K562 (cell line): ENCODE measurements at regions not wholly inside any gene's neighbourhood (a gene's known extent, or its start where the extent isn't known, plus 50 kb on each side); places are given as distances from the start of the nearest gene placed in this dataset.

Source experiments
- ATAC-seq: fragments of 200-7000 bp; cut with Tn5 transposase; 3 replicates; pipeline ENCODE4 v1.9.1; 2020; ENCODE audit warnings: moderate library complexity
- BruUV-seq: library from RNA; stranded (reverse); fragments of 400-500 nt; replicated peaks from 2 replicates; lab custom pipeline; 2021; lab: Mats Ljungman, UMichigan
- CTCF ChIA-PET: fragments of 300-600 bp; formaldehyde crosslinking; extraction: SDS; loops from one replicate; lab custom pipeline; 2021; ENCODE audit warnings: low intra/inter-chr PET ratio; lab: Yijun Ruan, JAX
- POLR2A ChIA-PET: fragments of 300-600, 350-650 bp; sonication (Branson Sonifier 250); formaldehyde crosslinking; extraction: SDS; loops from one replicate; lab custom pipeline; 2021; ENCODE audit warnings: antibody characterized with exemption, inconsistent platforms; lab: Yijun Ruan, JAX
- DNase-seq, 4 experiments: peaks; one replicate each; pipeline versions ENCODE4 v3.0.0 to v3.0.0-alpha.2; 2011 to 2018; ENCODE audit warnings: low spot score in 3 of 4, mixed read lengths in 3 of 4; ENCODE audit errors: extremely low read depth in 1 of 4
- FAIRE-seq: peaks from 2 replicates; lab custom pipeline; 2011; peaks lifted over from hg19 to GRCh38; lab: Jason Lieb, UNC
- H2AFZ ChIP-seq: 2 replicates; pipeline ENCODE4 v1.6.0; 2011; ENCODE audit warnings: low read depth, low read length, control low read depth, inconsistent platforms
- H3K27ac ChIP-seq: fragments of 200-600 bp; 3 replicates; pipeline ENCODE4 v1.8.0; 2011; ENCODE audit warnings: low read depth, mild to moderate bottlenecking, control low read depth, inconsistent platforms, low read length, moderate library complexity, mixed read lengths; ENCODE audit errors: extremely low read depth
- H3K27me3 ChIP-seq, 2 experiments: fragments of 300-600 bp in 1 of 2; 2 replicates in 1 of 2; 3 replicates in 1 of 2; pipeline versions ENCODE4 v1.6.0 to v1.8.0; 2011; ENCODE audit warnings: inconsistent platforms in 2 of 2, low read length in 2 of 2, mild to moderate bottlenecking in 1 of 2, mixed read lengths in 1 of 2, moderate library complexity in 1 of 2; ENCODE audit not compliant: control insufficient read depth in 2 of 2, insufficient read depth in 2 of 2
- H3K36me3 ChIP-seq: fragments of 300-600 bp; 3 replicates; pipeline ENCODE4 v1.8.0; 2011; ENCODE audit warnings: mild to moderate bottlenecking, low read length, inconsistent platforms; ENCODE audit not compliant: control insufficient read depth, insufficient read depth
- H3K4me1 ChIP-seq, 2 experiments: fragments of 200-600 bp in 1 of 2; replicated peaks in 1 of 2; 2 replicates in 1 of 2; 3 replicates in 1 of 2; pipeline versions ENCODE4 v1.5.1 to v1.8.0; 2011; ENCODE audit warnings: inconsistent platforms in 2 of 2, low read length in 2 of 2, mild to moderate bottlenecking in 1 of 2, mixed read lengths in 1 of 2, moderate library complexity in 1 of 2; ENCODE audit not compliant: control insufficient read depth in 2 of 2, insufficient read depth in 2 of 2
- H3K4me2 ChIP-seq: 2 replicates; pipeline ENCODE4 v1.6.1; 2011; ENCODE audit warnings: low read length, control low read depth, inconsistent platforms, mixed read lengths; ENCODE audit not compliant: insufficient read depth
- H3K4me3 ChIP-seq: fragments of 200-600 bp; sonication (generic), shearing (Covaris generic); 2 replicates; pipeline ENCODE4 v1.5.1; 2016; ENCODE audit warnings: control low read depth, inconsistent platforms
- H3K79me2 ChIP-seq: fragments of 200-600 bp; 3 replicates; pipeline ENCODE4 v1.8.0; 2011; ENCODE audit warnings: low read length, inconsistent platforms; ENCODE audit not compliant: control insufficient read depth, insufficient read depth
- H3K9ac ChIP-seq, 2 experiments: 2 replicates each; pipeline versions ENCODE4 v1.6.0 to v1.6.1; 2011; ENCODE audit warnings: low read depth in 2 of 2, low read length in 2 of 2, control low read depth in 1 of 2, inconsistent platforms in 1 of 2, mild to moderate bottlenecking in 1 of 2, mixed read lengths in 1 of 2; ENCODE audit not compliant: insufficient read depth in 1 of 2
- H3K9me1 ChIP-seq: one replicate; pipeline ENCODE4 v1.6.0; 2011; ENCODE audit warnings: inconsistent platforms, mild to moderate bottlenecking, low read length, moderate library complexity; ENCODE audit not compliant: control insufficient read depth, insufficient read depth
- H3K9me3 ChIP-seq: replicated peaks from 2 replicates; pipeline ENCODE4 v1.5.1; 2011; ENCODE audit warnings: low read depth, low read length, inconsistent platforms; ENCODE audit not compliant: control insufficient read depth, insufficient read depth
- H4K20me1 ChIP-seq: replicated peaks from 2 replicates; pipeline ENCODE4 v1.6.1; 2011; ENCODE audit warnings: low read length, inconsistent platforms, mixed read lengths; ENCODE audit not compliant: control insufficient read depth, insufficient read depth
- C11orf30 ChIP-seq: fragments of 450-650 bp; IDR thresholded peaks from 2 replicates; pipeline ENCODE4 v1.6.1; 2016; ENCODE audit warnings: low read depth, mild to moderate bottlenecking
- E2F8 ChIP-seq: fragments of 450-650 bp; IDR thresholded peaks from 2 replicates; pipeline ENCODE4 v1.7.1; 2018; ENCODE audit warnings: mild to moderate bottlenecking, low read depth; ENCODE audit not compliant: partially characterized antibody
- EGR1 ChIP-seq: fragments of 450-650 bp; conservative IDR thresholded peaks from 2 replicates; pipeline ENCODE4 v1.6.1; 2017; ENCODE audit warnings: mild to moderate bottlenecking
- MAFG ChIP-seq: fragments of 450-650 bp; conservative IDR thresholded peaks from 2 replicates; pipeline ENCODE4 v1.6.1; 2016; ENCODE audit warnings: missing genetic modification characterization, missing compliant biosample characterization
- PREB ChIP-seq: sonication (generic); formaldehyde crosslinking; IDR thresholded peaks from 2 replicates; pipeline ENCODE4 v1.8.1; 2023; ENCODE audit warnings: mild to moderate bottlenecking, missing genetic modification reagents
- PTTG1 ChIP-seq: fragments of 450-650 bp; IDR thresholded peaks from 2 replicates; pipeline ENCODE4 v1.6.1; 2016; ENCODE audit warnings: low read depth, mild to moderate bottlenecking, missing genetic modification characterization, missing compliant biosample characterization
- RERE ChIP-seq: sonication (generic); formaldehyde crosslinking; IDR thresholded peaks from 2 replicates; pipeline ENCODE4 v1.8.0; 2023; ENCODE audit warnings: missing genetic modification reagents, mild to moderate bottlenecking, borderline replicate concordance
- RNF219 ChIP-seq: fragments of 250-450 bp; sonication (Bioruptor Pico); IDR thresholded peaks from 2 replicates; pipeline ENCODE4 v1.5.0; 2022; ENCODE audit warnings: mild to moderate bottlenecking
- ZNF134 ChIP-seq: fragments of 250-450 bp; sonication (Bioruptor Pico); conservative IDR thresholded peaks from 2 replicates; pipeline ENCODE4 v1.4.0; 2020
- WGBS: fragments of 100-300 bp; shearing (Covaris generic); methylation state at CpG from one replicate; pipeline ENCODE4 v1.1.6; 2016; ENCODE audit warnings: low coverage, mixed read lengths; ENCODE audit not compliant: insufficient coverage; ENCODE audit errors: missing lambda C conversion rate; 5-methylcytosine and 5-hydroxymethylcytosine counted together
- in situ Hi-C: fragments of 300-500 bp; cut with MboI; formaldehyde crosslinking; loops from 4 replicates; pipeline ENCODE4 v1.15.0; 2018; ENCODE audit warnings: inconsistent platforms, mixed read lengths
- intact Hi-C: fragments of 100-400 bp; cut with micrococcal nuclease; formaldehyde crosslinking; loops from 2 replicates; pipeline ENCODE4 v1.14.2; 2022
- TF ChIP-seq, protein P1 (sequence below): fragments of 450-650 bp; formaldehyde crosslinking; IDR thresholded peaks from 2 replicates; pipeline ENCODE4 v1.4.0; 2022; ENCODE audit warnings: missing genetic modification characterization

DNA sequence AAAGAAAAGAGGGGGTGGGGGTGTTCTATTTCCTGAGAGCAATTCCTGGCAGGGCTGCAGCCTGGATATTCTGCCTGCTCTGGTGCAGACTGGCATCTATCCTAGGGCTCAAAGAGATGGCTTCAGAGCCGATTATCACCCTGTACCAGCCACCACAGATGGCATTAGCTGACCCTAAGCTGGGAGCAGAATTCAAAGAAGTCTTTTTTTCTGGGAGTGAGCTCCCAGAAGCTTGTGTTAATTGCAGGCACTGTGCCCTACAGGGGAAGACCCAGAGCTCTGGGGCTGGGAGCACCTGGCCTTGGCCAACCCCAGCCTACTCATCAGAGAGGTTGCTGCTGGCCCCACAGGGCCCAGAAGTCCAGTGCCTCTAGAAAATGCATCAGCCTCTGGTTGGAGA is 85.9 kb downstream of the PXDC1 start:
- no peaks in the 10 kb centered on the region for H3K79me2 ChIP-seq
- ChIA-PET POLR2A (interaction anchor here (0.6 kb wide), 1 partner anchor 15 kb away, joined by 3 read pairs; no protein-coding TSS in a partner anchor), CTCF (no interaction called here)
- no peaks in the 10 kb centered on the region; a peak in 1 of 5 replicates for H3K4me1 ChIP-seq
- H3K4me2 ChIP-seq, result no peak overlapping the region
- 0% methylated on average over 1 of the region's 1 CpG for WGBS
- intact Hi-C loops (no loop called here), in situ Hi-C loops (no loop called here)
- DNase-seq (no peak), FAIRE-seq (no peak), ATAC-seq (no peak)
- no peak overlapping the region for H3K27ac ChIP-seq
- no TSS peak for BruUV-seq
- H3K27me3 ChIP-seq, result peaks cover 47 to 51% of the 10 kb centered on the region in 2 experiments
- H3K36me3 ChIP-seq, result no peaks in the 10 kb centered on the region
- H2AFZ ChIP-seq, result no peak overlapping the region
- no peak overlapping the region for H3K4me3 ChIP-seq
- H4K20me1 ChIP-seq, result no peaks in the 10 kb centered on the region; the same call in 1 of the 2 replicates
- H3K9ac ChIP-seq, result no peak overlapping the region
- H3K9me3 ChIP-seq, result no peaks in the 10 kb centered on the region
- H3K9me1 ChIP-seq, result no peaks in the 10 kb centered on the region
- TF ChIP-seq PTTG1 (tag), result no peak
- TF ChIP-seq ZNF134 (CRISPR knock-in tag), result no peak
- no peak for TF ChIP-seq C11orf30
- no peak for TF ChIP-seq RNF219 (CRISPR knock-in tag)
- no peak for TF ChIP-seq RERE (CRISPR knock-in tag)
- no peak for TF ChIP-seq PREB (CRISPR knock-in tag)
- no peak for TF ChIP-seq MAFG (tag)
- TF ChIP-seq E2F8, result no peak
- no peak for TF ChIP-seq EGR1
- TF ChIP-seq, protein P1, sequence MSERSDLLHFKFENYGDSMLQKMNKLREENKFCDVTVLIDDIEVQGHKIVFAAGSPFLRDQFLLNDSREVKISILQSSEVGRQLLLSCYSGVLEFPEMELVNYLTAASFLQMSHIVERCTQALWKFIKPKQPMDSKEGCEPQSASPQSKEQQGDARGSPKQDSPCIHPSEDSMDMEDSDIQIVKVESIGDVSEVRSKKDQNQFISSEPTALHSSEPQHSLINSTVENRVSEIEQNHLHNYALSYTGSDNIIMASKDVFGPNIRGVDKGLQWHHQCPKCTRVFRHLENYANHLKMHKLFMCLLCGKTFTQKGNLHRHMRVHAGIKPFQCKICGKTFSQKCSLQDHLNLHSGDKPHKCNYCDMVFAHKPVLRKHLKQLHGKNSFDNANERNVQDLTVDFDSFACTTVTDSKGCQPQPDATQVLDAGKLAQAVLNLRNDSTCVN (CRISPR knock-in tag), result no peak
